Natural killer cell (primary cell): ENCODE measurements at regions not wholly inside any gene's neighbourhood (a gene's known extent, or its start where the extent isn't known, plus 50 kb on each side); places are given as distances from the start of the nearest gene placed in this dataset.

Source experiments
- ATAC-seq, 3 donors: fragments of 150-1000 bp in 2 of 3; fragments of 200-7000 bp in 1 of 3; cut with Tn5 transposase; 1 replicate in 1 of 3; 2 replicates in 2 of 3; pipeline ENCODE4 v1.10.0; 2021; ENCODE audit warnings: mild to moderate bottlenecking in 2 of 3, moderate library complexity in 2 of 3
- DNase-seq, 2 donors: peaks; one replicate each; pipeline versions ENCODE4 v3.0.0 to v3.0.0-alpha.2; 2013 to 2021; ENCODE audit warnings: mixed read lengths in 1 of 2
- H3K27ac ChIP-seq: one replicate; pipeline ENCODE4 v1.5.1; 2013; ENCODE audit warnings: mild to moderate bottlenecking, low read length
- H3K27me3 ChIP-seq: one replicate; pipeline ENCODE4 v1.6.1; 2013; ENCODE audit warnings: low read length; ENCODE audit not compliant: control insufficient read depth, insufficient read depth
- H3K36me3 ChIP-seq: one replicate; pipeline ENCODE4 v1.6.1; 2013; ENCODE audit warnings: low read length; ENCODE audit not compliant: control insufficient read depth, insufficient read depth
- H3K4me1 ChIP-seq: one replicate; pipeline ENCODE4 v1.6.1; 2013; ENCODE audit warnings: low read length; ENCODE audit not compliant: control insufficient read depth, insufficient read depth
- H3K4me3 ChIP-seq: one replicate; pipeline ENCODE4 v1.5.1; 2013; ENCODE audit warnings: low read length
- H3K9me3 ChIP-seq: one replicate; pipeline ENCODE4 v1.6.1; 2013; ENCODE audit warnings: low read length; ENCODE audit not compliant: control insufficient read depth, insufficient read depth
- H3K27ac Mint-ChIP-seq, 2 donors: one replicate each; pipeline ENCODE4 v1.8.0; 2022; ENCODE audit warnings: mild to moderate bottlenecking in 2 of 2, mixed read lengths in 2 of 2, moderate library complexity in 1 of 2
- H3K27me3 Mint-ChIP-seq, 2 donors: one replicate each; pipeline ENCODE4 v1.8.0; 2022; ENCODE audit warnings: low read depth in 2 of 2, mixed read lengths in 2 of 2
- H3K36me3 Mint-ChIP-seq: one replicate; pipeline ENCODE4 v1.8.0; 2022; ENCODE audit warnings: mixed read lengths
- H3K4me1 Mint-ChIP-seq, 2 donors: one replicate each; pipeline ENCODE4 v1.8.0; 2022; ENCODE audit warnings: mixed read lengths in 2 of 2
- H3K4me3 Mint-ChIP-seq: one replicate; pipeline ENCODE4 v1.8.0; 2022; ENCODE audit warnings: mild to moderate bottlenecking, moderate library complexity, mixed read lengths
- H3K9me3 Mint-ChIP-seq, 2 donors: one replicate each; pipeline ENCODE4 v1.8.0; 2022; ENCODE audit warnings: mixed read lengths in 2 of 2
- CTCF ChIP-seq: fragments of 200-600 bp; IDR thresholded peaks from one replicate; pipeline ENCODE4 v1.8.0; 2022; ENCODE audit warnings: antibody characterized with exemption
- WGBS: methylation state at CpG from one replicate; pipeline ENCODE4 v1.1.7; 2013; ENCODE audit warnings: missing lambda C conversion rate; ENCODE audit not compliant: insufficient coverage; 5-methylcytosine and 5-hydroxymethylcytosine counted together
- intact Hi-C: fragments of 100-400 bp; cut with micrococcal nuclease; formaldehyde crosslinking; loops from one replicate; pipeline ENCODE4 v1.14.2; 2022

- no peaks in the 10 kb centered on the region for H3K36me3 Mint-ChIP-seq
- no peak overlapping the region for H3K27ac ChIP-seq
- no peaks in the 10 kb centered on the region for H3K36me3 ChIP-seq
- H3K9me3 ChIP-seq, result no peaks in the 10 kb centered on the region
- H3K27me3 ChIP-seq, result no peaks in the 10 kb centered on the region
- DNase-seq (no peak), ATAC-seq (no peak)
- H3K4me1 ChIP-seq, result no peaks in the 10 kb centered on the region
- no peak overlapping the region for H3K4me3 ChIP-seq
- no peaks in the 10 kb centered on the region for H3K27me3 Mint-ChIP-seq
- no peak overlapping the region for H3K4me3 Mint-ChIP-seq
- TF ChIP-seq CTCF, result no peak
- H3K4me1 Mint-ChIP-seq, result no peaks in the 10 kb centered on the region
- no peaks in the 10 kb centered on the region for H3K9me3 Mint-ChIP-seq
- 83% methylated on average over 7 of the region's 7 CpGs for WGBS
- intact Hi-C loops, result no loop called here
- no peak overlapping the region for H3K27ac Mint-ChIP-seq
Measured at GRCh38 chr10:34003561-34003960, 669.1 kb upstream of the NRP1 start.

DNA sequence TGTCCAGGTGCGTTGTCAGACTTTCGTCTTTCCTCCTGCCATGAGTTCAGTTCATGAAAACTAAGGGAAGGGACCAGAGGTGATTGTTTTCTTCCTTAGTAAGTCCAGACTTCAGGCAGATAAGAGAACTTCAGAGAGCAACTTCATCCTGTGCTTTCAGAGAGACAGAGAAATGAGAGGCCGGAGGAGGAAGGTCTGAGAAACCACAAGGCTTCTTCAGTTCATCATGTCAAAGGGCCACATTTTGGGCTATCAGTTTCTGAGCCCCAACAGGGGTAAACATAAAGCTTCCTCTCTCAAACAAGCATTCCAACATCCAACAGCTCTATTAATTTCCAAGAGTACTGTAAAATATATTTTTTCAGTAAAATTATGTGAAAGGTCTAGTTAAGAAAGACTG is 668.4 kb upstream of the NRP1 start:
- Histone ChIP-seq H3K4me1 (no peaks in the 10 kb centered on the region), H3K27me3 (no peaks in the 10 kb centered on the region), H3K4me3 (no peak overlapping the region), H3K27ac (no peak overlapping the region), H3K9me3 (no peaks in the 10 kb centered on the region), H3K36me3 (no peaks in the 10 kb centered on the region)
- no peak for TF ChIP-seq CTCF
- Mint-ChIP-seq H3K9me3 (no peaks in the 10 kb centered on the region), H3K36me3 (no peaks in the 10 kb centered on the region), H3K27ac (no peak overlapping the region), H3K27me3 (peaks cover 0 to 1% of the 10 kb centered on the region in 2 donors), H3K4me1 (no peaks in the 10 kb centered on the region), H3K4me3 (no peak overlapping the region)
- no peak for ATAC-seq
- intact Hi-C loops, result no loop called here
- DNase-seq, result no peak
- 78% methylated on average over 3 of the region's 3 CpGs for WGBS

DNA sequence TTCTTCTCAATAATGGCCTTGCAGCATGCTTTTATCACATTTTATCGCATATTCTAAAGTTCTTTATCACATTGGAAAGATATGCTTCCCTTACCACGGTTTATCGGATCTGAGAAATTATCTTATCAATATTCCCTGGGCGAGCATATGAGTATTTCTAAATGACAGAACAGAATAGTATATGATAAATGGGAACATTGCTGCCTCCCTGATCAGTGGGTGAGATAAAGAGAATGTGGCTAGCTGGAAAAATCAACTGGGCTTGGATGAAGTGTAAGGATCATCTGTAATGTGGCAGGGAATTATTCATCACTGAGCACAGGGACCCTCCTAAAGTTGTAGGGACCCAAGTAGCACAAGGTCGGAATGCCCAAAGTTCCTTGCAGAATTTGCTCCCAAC is 667.4 kb upstream of the NRP1 start:
- H3K9me3 Mint-ChIP-seq, result no peaks in the 10 kb centered on the region
- WGBS, result 83% methylated on average over 5 of the region's 5 CpGs
- no peaks in the 10 kb centered on the region for H3K9me3 ChIP-seq

More for the DNA sequence above, 667.4 kb upstream of the NRP1 start:
- intact Hi-C loops, result no loop called here
- H3K4me1 Mint-ChIP-seq, result no peaks in the 10 kb centered on the region
- ATAC-seq (no peak), DNase-seq (no peak)
- Histone ChIP-seq H3K4me3 (no peak overlapping the region), H3K27me3 (no peaks in the 10 kb centered on the region), H3K36me3 (no peaks in the 10 kb centered on the region), H3K4me1 (no peaks in the 10 kb centered on the region), H3K27ac (no peak overlapping the region)
- TF ChIP-seq CTCF, result no peak
- no peaks in the 10 kb centered on the region for H3K36me3 Mint-ChIP-seq
- H3K4me3 Mint-ChIP-seq, result no peak overlapping the region
- no peak overlapping the region for H3K27ac Mint-ChIP-seq
- peaks cover 0 to 6% of the 10 kb centered on the region in 2 donors for H3K27me3 Mint-ChIP-seq
